NB4 (cell line): ENCODE measurements at regions not wholly inside any gene's neighbourhood (a gene's known extent, or its start where the extent isn't known, plus 50 kb on each side); places are given as distances from the start of the nearest gene placed in this dataset.

Experiments
- CTCF ChIP-seq: IDR thresholded peaks from one replicate; pipeline ENCODE4 v1.5.1; 2012; ENCODE audit warnings: low read depth, low read length
- POLR2A ChIP-seq: IDR thresholded peaks from 2 replicates; pipeline ENCODE4 v1.6.1; 2011; ENCODE audit warnings: mild to moderate bottlenecking; ENCODE audit not compliant: insufficient read length; ENCODE audit errors: extremely low read depth

- TF ChIP-seq CTCF (no peak), POLR2A (no peak)
Observed at GRCh38 chr4:151555151-151555945, 146.4 kb downstream of the FHIP1A start.
